ENCODE measurements at regions not wholly inside any gene's neighbourhood (a gene's known extent, or its start where the extent isn't known, plus 50 kb on each side); places are given as distances from the start of the nearest gene placed in this dataset.
"Not testable (repeated sequence)": the region's sequence is repeated elsewhere in the genome, so short reads cannot be mapped to it uniquely, and the experiment has no call there.

DNA sequence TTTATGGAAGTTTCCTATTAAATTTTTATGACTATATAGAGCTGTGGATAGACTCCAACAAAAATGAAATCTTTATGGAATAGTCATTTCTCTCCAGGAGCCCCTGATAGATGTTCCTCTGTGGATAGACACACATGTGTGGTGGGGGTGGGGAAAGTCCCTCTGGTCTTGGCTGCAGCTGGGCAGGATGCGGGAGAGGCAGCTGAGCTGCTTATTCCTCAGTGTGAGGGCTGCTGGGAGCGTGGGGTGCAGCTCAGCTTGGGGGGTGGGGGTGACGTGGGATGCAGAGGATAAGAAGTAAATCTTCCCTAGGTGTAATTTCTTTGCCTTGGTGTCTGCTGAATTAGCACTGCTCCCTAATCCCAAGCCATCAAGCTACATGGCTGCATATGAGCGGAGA, 192.8 kb upstream of the PLGLB2 start:
- not testable (repeated sequence) for DNase-seq

DNA sequence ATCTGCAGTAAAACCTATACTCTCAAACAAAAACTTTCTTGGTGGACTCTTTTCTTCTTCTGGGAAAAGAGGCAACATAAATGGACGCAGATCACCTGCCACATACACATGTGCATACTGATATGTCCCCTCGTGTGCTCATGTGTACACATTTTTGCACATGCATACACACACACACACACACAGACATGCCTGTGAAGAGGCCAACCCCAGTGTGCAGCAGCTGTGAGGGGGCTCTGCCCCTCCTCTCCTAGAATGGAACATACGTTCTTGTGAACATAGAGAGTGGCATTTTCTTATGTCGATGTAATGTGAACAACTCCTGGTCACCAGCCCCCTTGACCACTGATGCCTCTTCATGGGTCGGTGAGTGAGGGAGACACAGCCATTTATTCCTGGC, 188.9 kb upstream of the PLGLB2 start:
- DNase-seq, result not testable (repeated sequence)

DNA sequence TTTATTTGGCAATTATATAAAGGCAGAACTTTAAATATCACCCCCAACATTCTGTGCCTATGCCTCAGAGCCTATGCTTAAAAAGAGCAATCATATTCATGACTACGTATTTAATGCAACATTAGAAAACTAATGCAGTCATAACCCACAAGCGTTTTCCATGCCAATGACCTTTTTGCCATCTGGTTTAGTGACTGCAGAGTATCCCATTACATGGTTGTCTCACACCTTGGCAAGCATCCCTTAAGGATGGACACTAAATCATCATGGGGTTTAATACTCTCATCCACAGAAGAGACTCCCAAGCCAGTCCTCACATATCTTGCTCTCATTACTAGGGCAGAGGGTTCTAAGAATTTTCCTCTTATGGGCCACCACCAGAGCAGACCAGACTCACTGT, 188.2 kb upstream of the PLGLB2 start:
- not testable (repeated sequence) for DNase-seq

GRCh38 chr2:87565116-87565515, 182.8 kb upstream of the PLGLB2 start:
- not testable (repeated sequence) for DNase-seq

DNA sequence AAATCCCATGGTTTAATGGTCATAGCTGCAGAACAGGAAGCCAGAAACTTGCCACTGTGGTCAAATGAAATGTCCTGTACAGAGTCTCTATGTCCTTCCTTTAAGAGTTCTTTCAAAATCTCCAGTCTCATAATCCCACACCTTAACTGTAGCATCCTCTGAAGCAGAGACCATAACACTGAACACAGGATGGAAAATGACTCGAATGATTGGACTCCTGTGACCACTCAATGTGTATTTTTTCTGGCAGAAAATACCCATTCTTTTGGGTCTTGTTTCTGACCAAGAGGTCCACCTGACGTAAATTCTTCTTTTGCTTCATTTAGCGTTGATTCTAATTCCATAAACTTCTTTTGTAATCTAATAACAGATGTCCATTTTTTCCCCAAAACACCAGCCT, 181.4 kb upstream of the PLGLB2 start:
- not testable (repeated sequence) for DNase-seq

GRCh38 chr2:87567093-87567492, 180.8 kb upstream of the PLGLB2 start:
- DNase-seq, result not testable (repeated sequence)

DNA sequence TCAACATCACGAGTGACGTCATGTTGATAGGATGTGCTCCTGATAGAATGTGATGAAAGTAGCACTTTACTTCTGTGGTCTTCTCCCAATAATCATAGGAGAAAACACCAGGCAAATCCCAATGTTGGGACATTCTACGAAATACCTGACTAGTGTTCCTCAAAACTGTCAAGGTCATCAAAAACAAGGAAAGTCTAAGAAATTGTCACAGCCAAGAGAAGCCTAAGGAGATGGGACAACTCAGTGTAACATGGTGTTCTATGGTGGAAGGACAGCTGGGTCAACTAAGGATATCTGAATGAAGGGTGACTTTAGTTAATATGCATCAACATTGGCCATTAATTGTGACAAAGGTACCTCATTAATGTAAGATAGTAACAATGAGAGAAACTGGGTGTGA, 180.0 kb upstream of the PLGLB2 start:
- not testable (repeated sequence) for DNase-seq

- not testable (repeated sequence) for DNase-seq
Observed at GRCh38 chr2:87568554-87569278, 179.2 kb upstream of the PLGLB2 start.

DNA sequence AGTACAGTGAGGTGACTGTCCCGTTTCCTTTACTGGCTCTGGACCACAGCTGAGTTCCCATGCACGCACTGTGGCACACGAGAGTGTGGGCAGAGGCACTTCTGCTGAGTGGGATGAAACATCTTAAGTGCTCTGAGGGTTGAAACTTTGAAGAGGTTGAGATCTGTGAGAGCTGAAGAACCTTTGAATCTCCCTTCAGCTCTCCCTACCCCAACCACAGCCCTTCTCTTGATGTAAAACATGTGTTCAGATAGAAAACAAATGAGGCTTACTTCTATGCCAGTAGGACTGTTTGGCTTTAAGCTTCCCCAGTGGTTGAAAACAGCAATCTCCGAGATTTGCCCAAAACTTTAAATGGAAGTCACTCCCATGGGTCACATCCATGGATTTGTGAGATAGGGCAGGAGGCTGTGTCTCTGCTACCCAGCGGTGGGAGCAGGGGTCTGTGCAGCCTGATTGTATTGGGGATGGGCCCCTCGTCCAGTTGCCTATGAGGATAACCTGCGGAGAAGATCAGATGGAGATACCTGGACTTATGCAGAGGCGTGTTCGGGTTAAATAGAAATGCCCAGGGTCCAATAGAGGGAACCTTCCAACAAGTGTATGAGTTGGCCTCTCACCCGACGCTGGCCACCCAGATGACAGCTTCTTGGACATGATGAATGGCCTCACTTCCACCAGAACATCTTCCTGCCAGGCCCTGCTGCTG, 178.0 kb upstream of the PLGLB2 start:
- not testable (repeated sequence) for DNase-seq

DNA sequence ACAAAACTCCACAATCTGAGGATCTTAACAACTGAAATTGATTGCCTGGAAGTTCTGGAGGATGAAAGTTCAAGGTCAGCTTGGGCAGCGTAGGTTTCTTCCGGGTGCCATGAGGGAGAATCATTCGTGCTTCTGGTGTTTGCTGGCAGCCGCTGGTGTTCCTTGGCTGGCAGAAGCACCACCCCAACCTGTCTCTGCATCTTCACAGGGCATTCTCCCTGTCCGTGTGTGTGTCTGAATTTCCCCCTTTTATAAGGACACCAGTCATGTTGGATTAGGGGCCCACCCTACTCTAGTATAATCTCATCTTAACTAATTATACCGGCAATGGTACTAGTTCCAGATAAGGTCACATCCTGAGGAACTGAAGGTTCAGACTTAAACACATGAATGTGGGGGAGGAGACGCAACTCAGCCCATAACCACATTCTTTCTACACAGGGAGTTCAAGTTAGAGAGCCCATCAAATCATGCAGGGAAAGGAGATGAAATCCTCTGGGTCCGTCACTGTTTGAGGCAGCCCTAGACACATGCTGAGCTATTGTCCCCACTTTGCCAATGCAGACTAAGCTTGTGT, 175.9 kb upstream of the PLGLB2 start:
- DNase-seq, result not testable (repeated sequence)

GRCh38 chr2:87572906-87573305, 175.0 kb upstream of the PLGLB2 start:
- DNase-seq, result not testable (repeated sequence)

DNA sequence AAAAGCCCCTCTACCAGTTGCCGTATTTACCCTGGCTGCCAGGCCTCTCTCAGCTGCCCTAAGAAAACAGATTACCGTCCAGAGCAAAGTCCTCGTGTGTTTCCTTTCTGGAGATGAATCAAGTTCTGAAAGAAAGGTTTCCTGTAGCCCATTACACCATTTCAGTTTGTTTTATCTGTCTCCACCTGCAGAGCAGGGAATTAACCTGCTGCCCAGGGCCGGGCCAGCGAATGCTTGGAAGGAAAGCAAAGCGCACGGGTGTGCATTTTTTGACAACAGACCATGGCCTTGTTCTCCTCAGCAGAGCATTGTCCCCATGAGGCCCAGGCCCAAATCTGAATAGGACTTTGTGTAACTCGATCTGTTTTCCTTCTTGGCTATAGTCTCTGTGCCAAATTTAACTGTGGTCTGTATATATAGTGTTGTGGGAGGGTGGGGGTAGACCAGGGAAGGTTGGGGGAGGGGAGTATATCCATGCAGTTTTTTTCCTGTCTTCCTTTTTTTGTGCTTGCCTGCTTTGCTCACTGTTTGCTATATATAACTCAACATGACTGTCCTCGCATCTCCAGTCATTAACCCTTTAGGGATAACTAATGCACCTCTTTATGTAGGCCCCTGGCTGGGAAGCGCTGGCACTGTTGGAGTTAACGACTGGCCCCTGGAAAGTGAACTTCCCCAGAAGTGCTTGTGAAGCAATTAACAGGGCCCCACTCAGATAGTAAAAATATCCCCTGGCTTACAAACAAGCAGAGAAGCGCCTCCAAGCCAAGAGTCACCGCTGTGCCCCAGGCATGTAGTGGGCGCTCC, 174.3 kb upstream of the PLGLB2 start:
- not testable (repeated sequence) for DNase-seq

DNA sequence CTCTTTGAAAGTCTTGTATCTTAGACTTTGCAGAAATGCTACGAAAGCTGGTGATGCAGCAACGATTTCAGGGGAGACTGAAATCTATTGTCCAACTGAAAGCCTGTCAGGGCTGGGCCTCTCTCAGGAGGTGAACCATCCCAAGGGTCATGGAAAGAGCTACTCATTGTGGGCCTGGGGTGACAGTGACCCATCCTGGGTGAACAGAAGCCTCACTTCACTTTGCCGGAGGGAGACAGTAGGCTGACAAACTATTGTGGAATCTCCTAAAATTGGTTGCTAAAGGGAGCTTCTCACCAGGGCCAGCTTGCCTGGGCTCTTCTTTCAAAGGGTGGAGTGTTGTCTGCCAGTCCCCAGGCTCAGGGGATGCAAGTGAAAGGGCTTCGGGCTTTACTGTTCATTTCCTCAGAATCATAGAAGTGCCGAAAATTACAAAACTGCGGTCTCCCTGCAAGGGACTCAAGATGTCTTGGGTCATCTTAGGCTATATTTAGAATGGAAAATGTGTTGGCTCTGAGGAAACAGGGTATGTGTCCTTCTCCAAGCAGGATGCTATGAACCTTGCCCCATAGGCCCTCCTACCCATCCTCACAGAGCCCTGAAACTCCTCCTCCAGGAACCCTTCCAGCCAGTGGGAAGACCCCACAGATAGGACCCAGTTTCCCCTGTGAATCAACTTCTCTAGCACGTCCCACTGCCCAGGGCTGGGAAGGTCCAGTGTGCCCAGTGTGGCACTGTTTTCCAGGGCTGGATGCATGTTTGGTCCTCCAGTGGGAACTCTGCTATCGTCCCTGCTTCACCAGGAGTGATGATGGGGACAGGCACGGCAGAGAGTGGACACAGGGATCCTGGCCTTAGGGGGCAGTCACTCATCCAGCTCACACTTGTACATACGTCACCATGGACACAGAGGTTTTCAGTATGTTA, 173.4 kb upstream of the PLGLB2 start:
- DNase-seq, result not testable (repeated sequence)

GRCh38 chr2:87575138-87575537, 172.7 kb upstream of the PLGLB2 start:
- DNase-seq, result not testable (repeated sequence)

DNA sequence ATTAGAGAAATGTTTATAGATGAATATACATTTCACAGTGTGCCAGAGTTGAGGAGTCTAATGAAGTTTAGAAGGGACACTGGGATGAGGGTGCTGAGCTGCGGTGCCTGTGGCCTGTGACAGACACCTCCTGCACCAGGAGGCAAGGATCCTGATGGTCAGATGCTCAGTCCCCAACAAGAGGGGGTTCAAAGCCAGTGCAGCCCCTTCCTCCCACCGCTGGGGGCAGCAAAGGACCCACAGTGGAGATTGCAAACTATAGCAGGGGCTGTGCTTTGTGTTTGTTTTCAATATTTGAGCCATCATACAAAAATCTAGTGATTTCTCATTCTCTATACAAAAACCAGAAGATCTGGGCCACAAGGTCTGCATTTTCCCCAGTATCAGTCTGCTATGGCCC, 170.5 kb upstream of the PLGLB2 start:
- not testable (repeated sequence) for DNase-seq

DNA sequence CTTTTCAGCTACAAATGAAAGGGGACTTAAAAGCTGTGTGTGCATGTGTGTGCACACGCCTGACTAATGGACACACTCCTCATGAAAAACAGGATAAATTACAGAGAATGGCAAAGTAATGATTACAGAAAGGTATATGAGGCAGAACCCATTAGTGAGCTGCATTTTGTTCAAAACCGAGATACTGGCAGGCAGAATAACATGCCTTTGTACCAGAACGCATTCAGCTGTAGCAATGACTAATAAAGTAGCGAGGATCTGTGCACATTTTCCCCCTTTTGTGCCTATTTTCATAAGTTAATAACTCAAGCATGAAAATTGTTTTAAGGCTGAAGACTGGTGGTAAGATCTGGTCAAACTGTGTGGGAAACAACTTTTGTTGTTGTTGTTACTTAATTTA, 165.7 kb upstream of the PLGLB2 start:
- DNase-seq, result not testable (repeated sequence)

DNA sequence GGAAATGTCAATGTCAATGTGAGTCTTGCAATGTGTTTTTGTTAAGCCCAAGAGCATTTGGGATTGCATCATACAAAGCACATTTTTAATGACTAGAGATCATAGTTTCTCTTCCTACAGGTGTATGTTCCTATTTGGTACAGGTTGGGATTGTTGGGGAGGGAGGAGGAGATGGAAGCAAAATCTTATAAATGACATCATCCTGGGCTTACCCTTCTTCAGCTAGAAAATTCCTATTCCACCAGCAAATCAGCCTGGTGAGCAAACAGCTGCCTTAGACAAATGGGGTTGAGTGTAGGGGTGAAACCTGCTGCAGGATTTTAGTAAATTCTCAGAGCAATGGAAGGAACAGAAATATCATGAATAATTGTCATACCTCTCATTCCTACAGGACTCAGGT, 165.3 kb upstream of the PLGLB2 start:
- DNase-seq, result not testable (repeated sequence)

GRCh38 chr2:87583370-87583769, 164.5 kb upstream of the PLGLB2 start:
- not testable (repeated sequence) for DNase-seq

- DNase-seq, result not testable (repeated sequence)
Observed at GRCh38 chr2:87583803-87584202, 164.1 kb upstream of the PLGLB2 start.

GRCh38 chr2:87584268-87584906, 163.5 kb upstream of the PLGLB2 start:
- not testable (repeated sequence) for DNase-seq

DNA sequence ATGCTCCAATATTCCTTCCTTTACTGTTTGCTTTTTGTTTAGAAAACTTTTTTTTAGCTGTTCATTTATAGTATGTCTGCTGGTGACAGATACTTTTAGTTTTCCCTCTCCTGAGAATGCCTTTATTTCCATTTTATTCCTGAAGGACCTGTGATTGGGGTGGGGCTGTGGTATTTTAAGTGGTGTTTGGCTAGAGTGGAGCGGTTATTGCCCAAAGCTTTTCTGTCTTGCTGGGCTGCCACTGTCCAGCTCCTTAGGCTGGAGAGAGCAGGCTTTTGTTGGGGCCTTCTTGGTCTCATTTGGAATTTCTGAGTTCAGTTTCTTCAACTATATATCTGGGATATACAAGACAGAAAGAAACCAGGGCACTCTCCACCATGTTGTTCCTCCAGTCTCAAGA, 160.0 kb upstream of the PLGLB2 start:
- not testable (repeated sequence) for DNase-seq
